TTC549 (cell line): ENCODE measurements at regions not wholly inside any gene's neighbourhood (a gene's known extent, or its start where the extent isn't known, plus 50 kb on each side); places are given as distances from the start of the nearest gene placed in this dataset.

Experiments used
- FAIRE-seq: peaks from 2 replicates; lab custom pipeline; 2012; peaks lifted over from hg19 to GRCh38; lab: Jason Lieb, UNC

- no peak for FAIRE-seq
Observed at GRCh38 chr4:141403782-141404181, 183.1 kb downstream of the ZNF330 start.

GRCh38 chr4:141406237-141406636 is 185.5 kb downstream of the ZNF330 start:
- no peak for FAIRE-seq

DNA sequence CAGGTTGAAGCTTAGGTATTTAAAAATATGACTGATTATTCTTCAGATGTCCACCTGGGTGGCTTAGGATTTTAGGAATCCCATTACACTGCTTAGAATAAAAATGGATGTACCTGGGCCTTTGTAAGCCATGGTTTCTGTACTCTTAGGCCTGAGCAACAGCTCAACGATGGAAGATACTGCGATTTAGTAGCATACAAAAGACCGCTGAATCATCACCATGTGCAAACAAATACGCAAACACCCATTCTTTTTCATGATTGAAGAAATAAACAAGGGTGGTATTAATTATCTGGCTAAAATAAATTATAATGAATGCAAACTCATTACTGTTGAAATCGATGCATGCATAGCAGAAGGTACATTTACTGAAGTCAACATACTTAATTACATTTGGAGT is 188.9 kb downstream of the ZNF330 start:
- FAIRE-seq = no peak

DNA sequence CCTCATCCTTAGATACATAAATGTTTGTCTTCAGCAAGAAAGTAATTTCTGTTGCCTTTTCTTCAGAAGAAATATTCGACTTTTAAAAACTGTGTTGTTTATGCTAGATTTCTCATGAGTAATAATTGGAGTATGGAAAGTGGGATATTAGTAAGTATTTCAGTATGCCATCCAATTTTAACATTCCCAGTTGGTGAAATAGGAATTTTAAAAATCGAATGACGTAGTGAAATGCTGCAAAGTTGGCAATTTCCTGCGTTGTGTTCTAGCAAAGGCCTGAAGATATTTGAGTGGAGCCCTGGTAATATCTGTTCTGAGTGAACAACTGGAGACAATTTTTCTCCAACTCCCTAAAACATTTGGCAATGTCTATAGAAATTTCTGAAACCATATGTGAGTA is 190.1 kb downstream of the ZNF330 start:
- FAIRE-seq = no peak

DNA sequence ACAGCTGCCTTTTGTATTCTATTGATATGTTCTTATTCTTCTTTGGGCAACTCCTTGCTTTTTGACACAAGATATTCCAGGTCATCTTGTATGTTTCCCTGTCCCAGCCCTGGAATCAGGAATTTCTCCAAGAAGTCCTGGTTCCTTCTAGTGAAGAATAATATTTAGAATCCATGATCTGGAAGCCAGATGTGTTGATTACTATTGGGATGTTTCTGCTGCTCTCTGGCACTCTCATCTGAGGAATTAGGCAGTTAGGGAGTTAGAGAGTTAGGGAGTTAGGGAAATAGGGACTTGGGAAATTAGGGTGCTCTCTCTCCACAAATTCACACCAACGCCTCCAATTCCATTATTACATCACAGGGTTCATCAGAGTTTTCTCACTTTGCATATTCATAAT is 191.2 kb downstream of the ZNF330 start:
- FAIRE-seq = no peak

- FAIRE-seq = no peak
Observed at GRCh38 chr4:141413366-141413765, 192.7 kb downstream of the ZNF330 start.

DNA sequence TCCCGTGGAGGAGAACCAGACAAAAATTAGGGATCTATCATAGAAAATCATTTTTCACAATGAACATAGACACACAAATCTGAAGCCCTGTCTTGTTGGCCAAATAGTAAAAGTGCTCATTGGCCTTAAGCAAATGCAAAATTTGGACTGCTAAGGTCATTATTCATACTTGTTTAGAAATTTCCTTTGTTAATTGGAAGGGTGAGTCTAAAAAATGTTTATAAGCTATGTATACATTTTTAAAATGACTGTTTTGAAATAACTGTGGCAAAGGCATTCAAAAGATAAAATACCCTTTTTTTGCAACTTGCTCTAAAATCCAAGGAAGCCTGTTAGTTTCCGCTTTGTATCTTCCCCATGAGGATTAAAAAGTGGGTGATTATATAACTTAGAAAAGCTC is 195.0 kb downstream of the ZNF330 start:
- no peak for FAIRE-seq

DNA sequence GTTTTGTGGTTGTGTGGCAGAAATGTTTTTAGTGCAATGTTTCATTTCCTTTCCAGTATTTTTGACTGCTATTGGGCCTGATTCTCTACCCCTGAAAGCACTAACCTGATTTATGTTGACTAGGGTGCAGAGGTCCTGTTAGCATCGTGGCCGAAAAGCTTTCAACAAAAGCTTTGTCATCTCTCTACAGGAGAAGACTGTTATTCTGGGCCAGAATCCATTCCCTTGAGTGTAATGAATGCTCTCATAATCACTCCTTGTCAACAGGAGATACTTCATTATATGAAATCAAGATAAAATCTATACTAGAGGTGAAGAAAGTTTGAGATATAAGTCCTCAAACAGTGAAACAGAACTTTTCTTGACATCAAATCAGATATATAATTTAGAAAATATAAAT is 195.5 kb downstream of the ZNF330 start:
- no peak for FAIRE-seq

DNA sequence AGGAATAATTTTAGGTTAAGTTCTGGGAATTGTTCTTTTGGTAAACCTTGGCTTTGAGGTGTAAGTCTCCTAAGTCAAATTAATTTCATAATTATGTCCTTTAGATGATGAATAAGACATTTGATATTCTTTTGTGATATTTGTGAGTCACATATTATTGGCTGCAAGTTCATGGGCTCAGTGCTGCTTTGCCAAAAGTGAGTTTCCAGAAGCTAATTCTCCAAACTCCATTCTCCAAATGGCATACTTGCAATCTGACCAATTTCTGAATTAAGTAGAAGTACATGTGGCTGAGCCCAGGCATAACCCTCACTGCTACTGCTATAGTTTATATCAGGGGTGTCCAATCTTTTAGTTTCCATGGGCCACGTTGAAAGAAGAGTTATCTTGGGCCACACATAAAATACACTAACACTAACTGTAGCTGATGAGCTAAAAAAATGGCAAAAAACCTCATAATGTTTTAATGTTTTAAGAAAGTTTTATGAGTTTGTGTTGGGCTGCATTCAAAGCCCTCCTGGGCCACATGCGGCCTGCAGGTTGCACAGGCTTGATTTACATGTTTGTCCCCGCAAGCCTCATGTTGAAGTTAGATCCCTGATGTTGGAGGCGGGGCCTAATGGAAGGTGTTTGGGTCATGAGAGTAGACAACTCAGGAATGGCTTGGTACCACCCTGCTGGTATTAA is 196.1 kb downstream of the ZNF330 start:
- FAIRE-seq = no peak

DNA sequence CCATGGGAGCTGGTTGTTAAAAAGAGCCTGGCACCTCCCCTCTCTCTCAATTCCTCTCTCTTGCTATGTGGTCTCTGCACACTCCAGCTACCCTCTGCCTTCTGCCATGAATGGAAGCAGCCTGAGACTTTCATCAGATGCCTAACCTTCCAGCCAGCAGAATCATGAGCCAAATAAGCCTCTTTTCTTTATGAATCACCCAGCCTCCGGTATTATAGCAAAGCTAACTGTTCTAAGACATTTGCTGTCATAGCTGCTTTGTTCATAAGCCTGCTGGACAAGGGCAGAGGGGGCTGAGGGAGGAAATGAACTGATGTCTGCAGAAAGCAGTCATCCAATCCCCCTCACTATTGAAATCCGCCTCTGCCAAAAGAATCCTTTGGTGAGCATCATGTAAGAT is 196.7 kb downstream of the ZNF330 start:
- no peak for FAIRE-seq

GRCh38 chr4:141425124-141425523 is 204.4 kb downstream of the ZNF330 start:
- FAIRE-seq = no peak

DNA sequence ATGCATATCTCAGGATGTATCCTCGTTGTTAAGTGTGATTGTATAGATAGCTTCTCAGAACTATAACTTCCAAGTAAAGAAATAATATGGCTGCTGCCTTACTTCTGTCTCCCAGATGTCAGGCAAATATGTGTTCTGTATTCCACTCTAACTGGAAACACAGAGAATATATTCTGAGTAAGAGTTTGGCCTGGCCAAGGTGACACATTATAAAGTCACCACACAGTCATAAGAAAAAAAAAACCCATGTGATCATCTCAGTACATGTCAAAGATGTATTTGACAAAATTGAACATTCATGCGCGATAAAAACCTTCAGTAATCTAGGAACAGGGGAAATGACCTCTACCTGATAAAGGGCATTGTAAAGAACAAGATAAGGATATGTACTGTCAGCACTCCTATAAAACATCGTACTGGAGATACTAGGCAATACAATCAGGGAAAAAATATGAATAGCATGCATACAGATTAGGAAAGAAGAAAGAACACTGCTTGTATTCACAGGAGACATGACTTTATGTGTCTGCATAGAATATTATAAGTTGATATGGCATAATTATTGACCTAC is 207.1 kb downstream of the ZNF330 start:
- FAIRE-seq = no peak

GRCh38 chr4:141429933-141430332 is 206.4 kb upstream of the IL15 start:
- FAIRE-seq = no peak

- FAIRE-seq = no peak
Observed at GRCh38 chr4:141430686-141431085, 205.7 kb upstream of the IL15 start.

- FAIRE-seq = no peak
Observed at GRCh38 chr4:141432000-141432712, 204.2 kb upstream of the IL15 start.

DNA sequence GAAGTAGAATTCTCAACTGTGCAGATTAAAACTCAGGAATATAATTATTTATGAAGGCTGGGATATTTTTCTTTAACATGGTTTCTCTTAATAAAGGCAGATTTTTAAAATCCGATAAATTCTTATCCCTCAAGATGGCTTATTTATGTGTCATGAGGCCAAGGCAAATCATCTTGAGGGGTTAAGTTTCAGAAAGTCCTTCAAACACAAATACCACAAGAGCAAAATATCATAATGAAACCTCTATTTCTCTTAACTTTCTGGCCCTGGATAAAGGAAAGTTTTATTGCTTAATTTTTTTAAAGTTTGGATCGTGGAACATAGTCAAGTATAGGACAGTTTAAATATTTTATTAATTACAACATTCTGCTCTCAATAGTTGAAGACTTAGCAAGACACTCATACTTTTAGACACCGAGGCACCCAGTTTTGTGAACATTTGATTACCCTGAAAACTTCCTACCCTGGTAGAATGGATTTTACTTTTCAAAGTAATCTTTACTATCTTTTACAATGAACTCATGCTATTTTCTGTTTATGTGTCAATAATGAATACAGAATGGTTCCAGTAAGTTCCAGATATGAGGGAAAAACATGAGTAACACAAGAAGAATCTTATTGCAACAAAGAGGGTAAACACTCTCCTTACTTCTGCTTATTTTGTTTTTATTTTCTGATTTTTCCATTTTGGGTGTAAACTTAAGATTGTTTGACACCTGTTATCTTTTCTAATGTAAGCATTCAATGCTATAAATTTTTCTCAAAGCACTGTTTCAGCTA is 200.7 kb upstream of the IL15 start:
- no peak for FAIRE-seq

DNA sequence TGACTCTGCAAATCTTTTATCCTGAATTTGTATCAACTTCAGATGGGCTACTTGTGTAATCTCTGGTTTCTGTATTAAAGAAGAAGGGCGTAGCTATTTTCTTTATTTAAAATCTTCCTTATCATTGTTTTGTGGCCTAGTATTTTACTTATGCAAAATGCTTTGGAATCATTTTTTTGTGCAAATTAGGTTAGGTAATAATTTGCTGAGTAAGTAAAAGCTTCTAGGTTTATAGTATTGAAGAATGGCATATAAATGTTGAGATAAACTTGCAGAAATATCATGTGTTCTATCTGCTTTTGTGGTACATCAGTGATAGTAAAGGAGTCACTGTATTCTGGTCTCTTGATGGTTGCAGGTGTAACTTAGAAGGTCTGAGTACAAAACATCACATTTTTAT is 197.2 kb upstream of the IL15 start:
- FAIRE-seq = no peak

- FAIRE-seq = no peak
Observed at GRCh38 chr4:141447761-141448160, 188.6 kb upstream of the IL15 start.

DNA sequence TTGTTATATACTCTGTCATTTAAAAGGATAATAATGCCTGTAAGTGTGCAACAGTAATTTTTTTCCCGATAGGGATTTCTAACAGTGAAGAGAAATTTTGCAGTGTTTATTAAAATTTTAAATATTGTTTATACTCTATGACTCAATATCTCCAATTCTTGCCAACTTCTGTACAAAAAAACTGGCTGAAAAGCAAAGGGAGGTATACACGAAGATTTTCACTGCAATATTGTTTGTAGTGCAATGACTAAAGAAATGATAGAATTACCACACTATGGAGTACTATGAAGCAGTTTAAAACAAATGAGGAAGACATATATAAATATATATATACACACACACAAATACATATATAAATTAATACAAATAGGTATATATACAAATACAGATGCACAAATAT is 187.9 kb upstream of the IL15 start:
- FAIRE-seq = no peak

GRCh38 chr4:141449927-141450326 is 186.5 kb upstream of the IL15 start:
- FAIRE-seq = no peak

DNA sequence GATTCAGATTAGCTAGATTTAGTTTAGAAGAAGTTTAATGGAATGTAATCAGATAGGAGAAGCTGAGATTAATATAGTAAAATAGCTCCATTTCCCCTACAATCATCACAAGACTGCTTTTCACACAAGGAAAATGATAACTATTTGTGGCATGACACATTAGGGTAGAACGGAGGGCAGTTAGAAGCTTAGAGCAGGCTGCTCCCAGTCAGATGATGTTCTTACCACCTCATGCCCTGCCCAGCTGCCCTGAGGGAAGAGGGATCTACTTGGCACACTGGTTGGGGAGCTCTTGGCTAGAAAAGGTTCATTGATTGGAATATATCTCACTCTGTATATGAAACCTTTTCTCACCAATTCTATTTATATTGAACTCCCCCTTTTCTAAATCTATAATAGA is 180.7 kb upstream of the IL15 start:
- no peak for FAIRE-seq

DNA sequence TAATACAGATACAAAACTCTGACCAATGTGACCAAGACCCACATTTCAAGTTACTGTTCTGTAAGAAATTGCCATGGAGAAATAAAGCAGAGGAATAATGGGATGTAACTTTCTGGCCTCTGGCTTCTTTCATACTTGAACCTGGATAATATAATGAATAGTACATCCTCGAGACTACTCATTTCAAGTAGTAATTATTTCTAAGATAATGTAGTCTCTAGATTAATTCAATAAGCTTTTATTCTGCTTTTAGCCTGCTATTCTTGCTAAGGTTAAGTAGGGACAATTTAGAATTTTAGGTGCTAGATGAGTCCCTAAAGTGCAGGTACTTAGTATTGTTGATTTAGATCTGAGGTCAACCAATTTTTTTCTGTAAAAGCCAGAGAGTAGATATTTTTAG is 178.7 kb upstream of the IL15 start:
- FAIRE-seq = no peak

GRCh38 chr4:141458501-141458900 is 177.9 kb upstream of the IL15 start:
- no peak for FAIRE-seq
